A204.1 (cell line): ENCODE measurements at regions not wholly inside any gene's neighbourhood (a gene's known extent, or its start where the extent isn't known, plus 50 kb on each side); places are given as distances from the start of the nearest gene placed in this dataset.
"Not testable (repeated sequence)": the region's sequence is repeated elsewhere in the genome, so short reads cannot be mapped to it uniquely, and the experiment has no call there.

Experiments
- FAIRE-seq: peaks from 2 replicates; lab custom pipeline; 2012; peaks lifted over from hg19 to GRCh38; lab: Jason Lieb, UNC

DNA sequence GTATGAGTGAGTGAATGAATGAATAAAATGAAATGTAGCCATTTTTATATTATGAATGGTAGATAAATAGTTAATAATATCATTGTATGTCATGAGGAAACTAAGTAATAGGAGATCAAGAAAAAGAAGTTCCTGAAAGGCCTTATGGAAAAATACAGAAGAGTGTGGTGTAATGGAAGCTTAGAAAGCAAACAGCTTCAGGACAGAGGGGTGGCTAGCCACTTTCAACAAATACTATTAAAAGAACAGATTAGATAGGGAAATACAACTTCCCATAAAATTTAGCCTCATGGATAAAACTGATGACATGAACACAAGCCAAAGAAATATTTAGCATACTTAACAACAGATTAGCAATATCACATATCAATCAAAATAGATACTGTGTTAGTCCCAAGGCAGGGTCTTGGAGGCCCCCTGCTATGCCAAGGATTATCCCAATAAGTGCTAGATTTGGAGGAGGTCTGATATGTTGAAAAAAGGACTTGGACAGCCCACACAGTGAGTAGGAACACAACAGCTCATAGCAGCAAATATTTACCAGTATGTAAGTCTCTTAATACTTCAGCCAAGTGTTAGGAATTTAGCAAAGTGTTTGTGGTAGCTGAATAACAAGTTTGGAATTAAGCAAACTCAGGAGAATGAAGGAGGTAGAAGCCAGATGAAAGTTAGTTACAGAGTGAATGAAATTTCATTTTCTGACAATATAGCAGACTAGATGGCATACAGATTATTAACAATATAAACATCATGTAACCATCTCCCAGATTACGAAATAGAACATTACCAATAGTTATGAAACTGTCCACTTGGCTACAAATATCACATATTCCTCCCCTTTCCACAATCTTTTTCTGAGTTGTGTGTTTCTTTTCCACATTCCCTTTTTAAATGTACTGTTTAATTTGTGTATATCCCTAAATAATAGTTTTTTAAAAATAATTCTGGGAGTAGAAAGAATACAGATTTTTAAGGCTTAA, 1632.0 kb downstream of the PCDH9 start:
- FAIRE-seq: no peak

DNA sequence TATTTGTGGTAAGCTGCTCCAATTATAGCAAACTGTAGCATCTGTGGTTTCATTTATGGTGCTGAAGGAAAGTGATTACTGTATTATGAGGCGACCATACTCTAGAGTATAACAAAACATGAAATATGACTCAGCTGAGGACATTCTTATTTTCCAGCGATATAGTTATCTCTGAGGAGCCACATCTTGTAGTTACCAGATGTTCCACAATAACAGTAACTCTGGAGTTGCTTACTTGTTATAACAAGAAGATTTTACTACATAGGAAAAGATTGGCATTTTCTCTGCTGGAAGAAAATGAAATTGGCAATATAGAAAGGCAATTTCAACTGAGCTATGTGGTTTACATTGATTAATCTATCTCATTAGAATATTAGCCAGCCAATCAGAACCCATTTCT, 1634.2 kb downstream of the PCDH9 start:
- no peak for FAIRE-seq

DNA sequence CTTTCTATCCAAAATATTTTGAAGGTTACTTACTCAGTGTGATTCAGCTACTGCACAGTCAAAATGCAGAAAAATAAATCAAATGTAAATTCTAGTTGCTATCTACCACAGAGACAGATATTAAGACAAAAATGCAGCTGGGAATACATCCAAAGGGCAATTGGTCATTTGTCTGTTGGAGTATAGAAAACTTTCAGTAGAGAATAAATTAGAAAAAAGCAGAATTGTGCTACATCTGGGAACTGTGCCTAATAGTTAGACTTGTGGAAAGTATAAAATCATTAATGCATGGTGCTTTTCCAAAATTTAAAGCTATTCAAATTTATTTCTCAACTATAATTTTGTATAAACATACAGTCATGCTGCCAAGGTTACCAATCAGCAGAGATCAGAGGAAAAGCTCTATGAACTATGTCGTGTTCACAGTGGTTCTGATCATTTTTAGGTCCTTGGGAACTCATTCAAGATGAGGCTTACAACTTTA, 1635.8 kb downstream of the PCDH9 start:
- no peak for FAIRE-seq

DNA sequence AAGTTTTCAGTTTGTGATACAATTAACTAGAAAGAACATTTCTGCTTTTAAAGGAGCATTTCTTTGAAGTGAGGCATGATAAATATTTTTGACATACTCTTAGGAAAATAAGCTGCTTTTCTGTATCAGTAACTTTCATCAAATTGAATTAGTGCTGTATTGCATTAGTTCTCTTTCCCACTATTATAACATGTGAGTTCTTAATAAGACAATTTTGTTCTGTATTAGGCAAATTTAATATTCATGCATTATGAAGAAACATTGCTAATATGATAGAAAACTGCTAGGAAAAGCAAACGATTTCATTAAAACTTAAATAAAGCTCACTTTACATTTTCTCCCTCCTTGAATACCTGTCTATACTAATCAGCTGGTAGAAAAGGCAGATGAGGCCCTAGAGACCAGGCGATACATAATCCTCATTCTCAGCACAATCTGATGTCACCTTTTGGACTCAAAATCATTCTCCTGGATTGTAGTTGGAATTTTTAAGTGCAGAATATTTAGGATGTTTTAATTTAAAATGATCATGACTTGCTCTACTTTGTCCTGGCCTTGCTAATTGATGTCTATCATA, 1636.8 kb downstream of the PCDH9 start:
- FAIRE-seq: no peak

DNA sequence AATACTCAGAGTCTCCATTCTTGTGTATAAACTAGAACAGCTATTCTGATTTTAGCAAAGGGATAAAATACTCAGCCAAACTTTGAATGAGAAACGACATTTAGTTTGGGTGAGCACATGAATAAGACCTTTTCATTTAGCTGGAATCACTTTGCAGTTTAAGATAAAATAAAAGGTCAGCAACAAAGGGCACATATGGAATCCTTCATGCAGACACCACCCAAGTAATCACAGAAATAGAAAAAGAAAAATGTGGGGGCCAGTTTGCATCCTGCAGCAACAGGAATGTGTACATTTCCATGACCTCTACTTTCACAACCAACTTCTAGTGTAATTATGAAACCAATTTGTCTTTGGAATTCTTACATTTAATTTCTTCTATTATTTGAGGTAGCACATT, 1637.4 kb downstream of the PCDH9 start:
- no peak for FAIRE-seq

DNA sequence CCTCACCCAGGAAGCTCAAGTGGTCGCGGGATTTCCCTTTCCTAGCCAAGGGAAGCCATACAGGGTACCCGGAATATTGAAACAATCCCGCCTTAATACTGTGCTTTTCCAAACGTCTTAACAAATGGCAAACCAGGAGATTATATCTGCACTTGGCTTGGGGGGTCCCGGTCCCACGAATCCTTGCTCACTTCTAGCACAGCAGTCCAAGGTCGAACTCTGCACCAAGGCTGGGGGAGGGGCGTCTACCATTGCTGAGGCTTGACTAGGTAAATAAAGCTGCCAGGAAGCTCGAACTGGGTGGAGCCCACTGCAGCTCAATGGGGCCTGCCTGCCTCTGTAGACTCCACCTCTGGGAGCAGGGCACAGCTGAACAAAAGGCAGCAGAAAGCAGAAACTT, 1644.8 kb downstream of the PCDH9 start:
- no peak for FAIRE-seq

DNA sequence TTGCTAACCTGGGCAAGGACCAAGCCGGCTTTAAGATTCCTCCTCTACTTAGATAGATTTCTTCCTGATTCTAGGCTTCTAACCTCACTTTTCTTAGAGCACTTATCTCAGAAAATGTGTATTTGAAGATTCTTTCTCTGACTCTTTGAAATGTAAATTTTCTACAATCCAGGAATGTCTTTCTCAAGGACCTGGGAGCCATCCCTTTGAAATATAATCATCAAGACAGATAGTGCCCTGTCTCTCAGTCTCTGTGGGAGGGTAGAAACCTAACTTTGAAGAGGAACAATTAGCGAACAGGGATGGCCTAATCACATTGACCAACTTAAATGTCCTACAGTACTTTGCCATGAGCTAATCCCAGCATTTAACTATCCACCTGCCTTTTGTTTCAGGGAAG, 1646.0 kb downstream of the PCDH9 start:
- no peak for FAIRE-seq

DNA sequence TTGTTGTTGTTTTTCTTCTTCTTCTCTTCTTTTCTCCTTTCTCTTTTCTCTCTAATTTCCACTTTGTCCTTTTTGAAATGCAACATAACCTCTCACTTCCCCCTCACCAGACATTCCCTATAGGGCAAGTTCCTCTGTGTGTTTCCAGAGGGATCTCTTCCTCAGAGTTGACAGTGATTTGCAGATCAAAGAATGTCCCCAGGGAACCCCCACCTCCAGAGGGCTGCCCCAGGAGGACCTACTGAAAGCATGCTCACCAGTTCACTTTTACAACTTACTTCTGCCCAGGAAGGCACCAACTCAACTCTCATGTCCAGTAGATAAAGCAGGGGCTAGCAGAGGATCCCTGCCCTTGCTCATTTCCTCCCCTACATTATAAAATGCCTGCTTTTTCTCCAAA, 1648.0 kb downstream of the PCDH9 start:
- no peak for FAIRE-seq

DNA sequence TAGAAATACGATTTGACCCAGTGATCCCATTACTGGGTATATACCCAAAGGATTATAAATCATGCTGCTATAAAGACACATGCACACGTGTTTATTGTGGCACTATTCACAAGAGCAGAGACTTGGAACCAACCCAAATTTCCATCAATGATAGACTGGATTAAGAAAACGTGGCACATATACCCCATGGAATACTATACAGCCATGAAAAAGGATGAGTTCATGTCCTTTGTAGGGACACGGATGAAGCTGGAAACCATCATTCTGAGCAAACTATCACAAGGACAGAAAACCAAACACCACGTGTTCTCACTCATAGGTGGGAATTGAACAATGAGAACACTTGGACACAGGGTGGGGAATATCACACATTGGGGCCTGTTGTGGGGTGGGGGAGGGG, 1665.6 kb downstream of the PCDH9 start:
- not testable (repeated sequence) for FAIRE-seq

DNA sequence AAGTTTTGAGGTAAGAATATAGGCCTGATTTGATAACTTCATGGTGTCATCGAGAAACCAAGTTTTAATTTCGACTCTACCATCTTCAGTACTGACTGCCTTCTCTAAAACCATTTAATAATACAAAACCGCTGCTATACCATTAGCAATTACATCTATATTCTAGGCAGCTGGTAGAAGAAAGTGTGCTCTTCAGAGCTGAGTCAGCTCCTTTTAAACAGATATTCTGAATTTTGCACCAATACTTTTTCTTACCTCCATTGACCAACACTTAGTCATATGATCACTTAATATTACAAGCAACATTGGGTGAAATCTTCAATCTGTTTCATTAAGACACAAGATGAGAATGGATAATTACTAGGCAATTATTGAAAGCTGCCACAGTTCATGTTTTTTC, 1667.8 kb downstream of the PCDH9 start:
- FAIRE-seq: no peak

DNA sequence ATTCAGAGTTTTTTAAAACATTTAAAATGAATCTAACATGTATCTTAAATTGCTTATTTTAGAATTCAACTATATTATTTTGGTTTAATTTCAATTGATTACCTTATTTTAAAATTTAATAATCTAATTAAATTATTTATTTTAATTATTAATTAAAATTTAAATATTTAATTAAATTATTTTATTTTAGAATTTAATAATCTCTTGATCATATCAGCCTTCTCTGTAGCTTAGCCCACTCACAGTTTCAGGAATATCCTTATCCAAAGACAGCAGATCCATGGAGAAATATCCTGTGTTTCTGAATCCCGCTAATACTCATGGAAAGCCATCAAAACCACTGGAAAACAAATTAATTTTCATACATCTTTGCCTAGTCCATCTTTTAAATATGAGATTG, 1669.2 kb downstream of the PCDH9 start:
- peak; percentile 98 for FAIRE-seq

DNA sequence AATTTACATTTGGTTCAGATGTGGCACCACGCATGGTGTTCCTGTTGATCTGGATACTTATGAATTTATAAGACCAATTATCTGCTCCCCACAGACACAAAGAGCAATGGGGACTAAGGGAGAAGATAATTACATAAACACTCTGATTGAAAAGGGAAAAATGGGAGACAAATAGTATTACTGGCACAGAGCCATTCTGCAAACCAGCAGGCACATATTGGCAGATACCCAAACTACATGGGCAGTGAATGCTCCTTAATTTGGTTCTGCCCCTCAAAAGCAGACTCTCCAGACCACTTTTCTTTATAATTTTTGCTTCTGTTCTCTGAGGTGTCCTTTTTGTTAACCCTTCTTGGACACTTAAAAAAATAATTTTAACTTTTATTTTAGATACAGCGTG, 1674.2 kb downstream of the PCDH9 start:
- FAIRE-seq: no peak

DNA sequence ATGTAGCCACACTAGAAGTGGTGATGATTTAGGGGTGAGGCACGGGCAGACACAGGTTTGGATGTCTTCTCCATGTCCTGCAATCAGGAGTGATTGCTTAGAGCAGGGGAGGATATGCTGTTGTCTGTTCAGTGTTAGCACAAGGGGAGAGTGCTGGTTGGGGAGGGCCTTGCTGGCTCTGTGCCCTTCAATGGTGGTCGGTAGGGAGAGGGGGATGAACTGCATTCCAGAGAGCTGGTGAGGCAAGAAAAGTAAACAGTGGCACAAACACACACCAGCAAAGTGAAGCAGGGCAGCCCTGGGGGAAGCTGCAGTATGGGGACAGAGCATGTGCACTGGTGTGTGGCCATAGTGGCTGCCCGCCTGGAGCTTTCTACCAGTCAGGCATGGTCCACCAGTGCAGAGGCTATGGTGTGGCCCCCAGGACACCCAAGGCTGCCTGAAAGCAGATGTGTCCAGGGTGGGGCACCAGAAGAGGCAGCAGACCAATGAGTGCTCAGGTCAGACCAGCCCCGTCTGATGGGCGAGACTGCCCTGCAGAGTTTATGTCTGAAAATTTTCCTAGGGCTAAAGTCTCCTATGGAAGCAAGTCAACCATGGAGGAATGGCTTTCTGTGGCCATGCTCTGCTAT, 1676.9 kb downstream of the PCDH9 start:
- no peak for FAIRE-seq

DNA sequence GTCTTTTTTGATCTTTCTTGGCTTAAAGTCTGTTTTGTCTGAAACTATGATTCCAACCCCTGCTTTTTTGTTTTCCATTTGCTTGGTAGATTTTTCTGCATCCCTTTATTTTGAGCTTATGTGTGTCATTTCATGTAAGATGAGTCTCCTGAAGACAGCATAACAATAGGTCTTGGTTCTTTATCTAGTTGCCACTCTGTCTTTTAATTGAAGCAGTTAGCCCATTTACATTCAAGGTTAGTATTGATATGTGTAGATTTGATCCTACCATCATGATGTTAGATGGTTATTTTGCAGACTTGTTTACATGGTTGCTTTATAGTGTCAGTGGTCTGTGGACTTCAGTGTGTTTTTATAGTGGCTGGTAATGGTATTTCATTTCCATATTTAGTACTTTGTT, 1678.9 kb downstream of the PCDH9 start:
- no peak for FAIRE-seq

DNA sequence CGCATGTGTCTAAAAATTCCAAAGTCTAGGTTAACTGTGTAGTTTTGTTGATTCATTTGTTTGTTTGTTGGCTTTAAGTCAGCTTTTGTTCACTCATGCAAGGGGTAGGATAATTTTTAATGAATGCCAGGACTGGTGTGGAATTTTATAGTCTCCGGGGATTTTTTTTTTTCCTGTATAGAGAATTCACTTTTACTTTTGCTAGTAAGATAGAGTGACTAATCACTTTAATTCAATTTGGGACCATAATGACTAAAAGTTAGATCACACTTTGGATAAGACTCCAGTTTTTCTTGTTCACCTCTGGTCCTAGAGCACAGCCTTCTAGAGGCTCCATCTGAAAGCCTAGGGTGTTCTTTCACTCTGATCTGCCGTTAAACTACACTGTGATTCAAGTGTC, 1690.0 kb downstream of the PCDH9 start:
- no peak for FAIRE-seq

DNA sequence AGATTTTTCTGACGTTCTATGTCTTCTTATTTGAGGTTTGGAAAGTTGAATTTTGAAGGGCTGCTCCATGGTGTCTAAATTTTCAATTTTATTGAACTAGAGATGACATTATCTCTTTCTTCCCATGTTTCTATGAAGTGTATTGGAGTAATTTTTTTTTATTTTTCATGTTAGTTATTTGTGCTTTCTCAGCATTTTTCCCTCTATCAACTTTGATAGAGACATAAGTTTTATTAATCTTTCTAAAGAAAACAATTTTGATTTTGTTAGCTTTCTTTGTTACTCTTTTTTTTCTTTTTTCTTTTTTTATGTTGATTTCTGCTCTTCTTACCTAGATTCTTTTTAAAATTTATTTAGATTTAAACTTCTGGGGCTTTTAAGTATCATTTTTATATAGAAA, 1694.8 kb downstream of the PCDH9 start:
- peak; percentile 27 for FAIRE-seq

DNA sequence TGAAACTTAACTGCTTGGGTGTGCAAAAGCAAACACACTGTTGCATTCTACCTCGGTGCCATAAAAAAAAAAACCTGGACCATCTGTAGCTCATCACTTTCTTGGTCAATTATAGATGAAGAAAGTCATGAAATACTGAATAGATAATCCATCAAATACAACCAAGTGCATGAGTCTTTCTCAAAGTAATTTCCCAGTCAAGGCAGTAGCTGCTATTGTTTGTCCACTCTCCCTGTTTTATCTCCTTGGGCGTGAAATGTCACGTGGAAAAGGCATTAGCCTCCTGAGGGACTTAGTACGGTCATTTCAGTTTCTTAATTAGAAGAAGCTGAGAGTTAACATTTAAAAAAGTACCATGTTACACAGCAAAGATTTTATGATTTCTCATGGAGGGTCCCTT, 1697.9 kb downstream of the PCDH9 start:
- no peak for FAIRE-seq

DNA sequence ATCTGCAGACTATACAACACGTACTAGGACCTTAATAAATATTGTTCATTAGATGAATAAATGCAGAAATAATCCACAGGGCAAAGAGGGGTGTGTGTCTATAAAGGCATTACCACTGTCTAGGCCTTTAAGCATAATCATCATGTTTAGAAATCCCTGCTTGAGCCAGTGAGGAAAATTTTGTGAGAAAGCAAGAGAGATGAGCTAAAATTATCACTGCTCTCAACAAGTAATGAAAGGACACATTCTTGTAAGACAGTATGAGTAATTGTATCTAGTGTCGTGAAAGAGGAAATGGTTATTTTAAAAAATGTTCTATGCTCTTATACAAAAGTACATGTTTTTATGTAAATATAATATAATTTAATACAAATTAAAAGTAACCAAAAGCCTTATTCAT, 1699.4 kb downstream of the PCDH9 start:
- no peak for FAIRE-seq

DNA sequence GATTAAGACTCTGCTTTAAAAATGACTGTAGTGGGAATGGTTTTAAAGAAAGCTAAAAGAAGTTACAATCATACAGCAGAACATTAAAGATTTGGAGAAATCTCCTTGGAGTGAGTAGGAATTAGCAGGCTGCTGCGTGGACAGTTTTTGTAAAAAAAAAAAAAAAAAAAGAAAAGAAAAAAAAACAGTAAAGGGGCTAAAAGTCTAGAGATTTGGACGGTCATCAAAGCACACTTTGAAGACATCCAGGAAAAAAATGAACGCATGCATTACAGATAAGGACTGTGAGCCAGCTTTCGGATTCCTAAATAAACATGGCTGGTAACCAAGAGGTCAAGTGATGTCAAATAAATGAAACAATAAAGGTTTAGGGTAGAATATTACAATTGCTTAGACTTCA, 1700.6 kb downstream of the PCDH9 start:
- FAIRE-seq: no peak

DNA sequence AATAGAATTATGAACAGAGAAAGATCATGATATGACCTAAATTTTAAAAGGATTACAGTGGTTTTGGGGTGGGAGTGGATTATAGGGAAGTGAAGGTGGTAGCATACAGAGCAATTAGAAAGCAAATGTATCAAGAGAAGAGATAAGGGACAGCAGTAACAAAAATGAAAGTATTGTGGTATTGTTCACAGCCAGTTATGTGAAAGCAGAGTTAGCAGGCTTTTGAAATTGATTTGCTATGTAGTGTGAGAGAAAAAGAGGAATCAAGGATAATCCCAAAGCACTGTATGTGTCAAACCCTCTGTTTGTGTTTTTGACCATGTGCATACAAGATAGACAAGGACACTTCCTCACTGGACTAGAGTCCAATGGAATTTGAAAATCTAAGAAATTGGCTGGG, 1721.4 kb downstream of the PCDH9 start:
- FAIRE-seq: no peak

DNA sequence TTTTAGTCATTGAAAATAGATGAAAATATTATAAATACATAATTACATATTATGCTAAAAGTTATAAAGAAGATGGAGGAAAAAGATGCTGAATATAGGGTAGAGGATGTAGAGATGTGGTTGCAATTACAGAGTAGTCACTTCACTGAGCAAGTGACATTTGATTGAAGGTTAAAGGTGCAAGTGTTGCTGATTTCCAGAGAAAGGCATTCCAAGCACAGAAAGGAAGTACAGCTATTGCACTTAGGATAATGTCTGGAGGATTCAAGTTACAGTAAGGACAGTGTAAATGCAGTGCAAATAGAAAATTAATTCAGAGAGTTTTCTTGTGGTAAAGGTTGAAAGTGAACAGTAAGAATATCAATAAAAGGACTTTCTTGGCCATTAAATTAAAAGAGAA, 1721.8 kb downstream of the PCDH9 start:
- FAIRE-seq: no peak

DNA sequence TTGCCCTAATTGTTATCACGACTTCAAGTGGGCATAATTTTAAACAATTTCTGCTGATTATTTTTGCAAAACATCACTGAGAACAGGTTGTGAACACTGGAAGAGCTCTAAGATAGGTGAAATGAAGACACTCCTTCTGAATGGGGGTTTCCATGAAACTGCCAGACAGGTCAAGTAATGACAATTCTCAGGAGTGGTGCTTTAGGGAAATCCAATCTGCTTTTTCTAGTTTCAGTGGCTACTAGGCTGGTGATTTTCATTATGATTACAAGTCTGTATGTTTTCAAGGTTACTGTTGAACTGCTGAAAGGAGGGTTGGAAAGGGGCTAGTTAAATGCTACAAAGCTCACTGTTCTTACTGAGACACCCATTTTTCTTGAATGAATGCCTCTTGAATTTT, 1724.2 kb downstream of the PCDH9 start:
- FAIRE-seq: no peak

DNA sequence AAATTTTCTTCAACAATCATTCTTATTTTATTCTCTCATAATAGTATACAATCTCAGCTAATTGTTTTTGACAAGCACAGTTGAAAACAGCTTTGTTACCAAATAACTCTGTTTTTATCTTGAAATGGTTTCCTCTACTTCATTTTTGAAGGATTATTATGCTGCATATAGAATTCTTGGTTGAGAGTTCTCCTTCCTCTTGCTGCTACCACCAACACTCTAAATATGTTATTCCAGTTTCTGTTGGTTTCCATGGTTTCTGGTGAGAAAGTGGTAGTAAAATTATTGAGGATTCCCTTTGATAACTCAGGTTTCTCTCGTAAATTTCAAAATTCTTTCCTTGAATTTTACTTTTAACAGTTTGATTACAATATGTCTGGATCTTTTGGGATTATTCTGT, 1725.9 kb downstream of the PCDH9 start:
- FAIRE-seq: no peak
